ENCODE measurements at regions not wholly inside any gene's neighbourhood (a gene's known extent, or its start where the extent isn't known, plus 50 kb on each side); places are given as distances from the start of the nearest gene placed in this dataset.

- TF ChIP-seq CTCF (conservative IDR thresholded peaks at IDR 0.05; ENCODE audit: low read length) (no peak), EZH2phosphoT487 (IDR thresholded peaks at IDR 0.05; ENCODE audit: borderline replicate concordance, low read depth, low read length) (no peak)
Observed at GRCh38 chr5:4048398-4048797, 452.8 kb downstream of the IRX1 start.

Data from OCI-LY7 (cell line).